ENCODE measurements at regions not wholly inside any gene's neighbourhood (a gene's known extent, or its start where the extent isn't known, plus 50 kb on each side); places are given as distances from the start of the nearest gene placed in this dataset.

DNA sequence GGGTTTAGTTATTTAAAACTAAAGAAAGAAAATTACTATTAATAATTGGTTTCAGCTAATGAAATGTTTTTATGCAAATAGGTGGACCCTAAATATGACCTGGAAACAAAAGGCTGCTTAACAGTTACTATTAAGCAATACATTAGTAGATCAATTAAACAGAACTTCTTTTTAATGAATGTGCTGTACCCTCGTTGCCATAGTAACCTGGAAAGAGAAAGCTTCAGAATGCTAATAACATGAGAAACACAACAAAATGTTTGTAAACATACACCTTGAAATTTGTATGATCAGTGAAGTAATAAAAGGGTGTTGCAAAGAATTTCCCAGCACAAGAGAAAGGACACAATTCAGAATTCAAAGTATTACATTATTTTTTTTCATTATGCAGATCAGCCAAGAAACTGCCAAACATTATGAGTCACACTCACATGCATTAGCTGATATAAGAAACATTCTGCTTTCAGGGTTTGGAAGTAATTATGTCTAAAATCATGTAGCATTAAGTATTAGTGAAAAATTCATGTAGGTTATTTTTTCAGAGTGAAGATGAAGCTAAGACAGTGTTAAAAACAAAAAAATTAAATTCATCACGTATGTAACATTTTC, 348.3 kb downstream of the ISL1 start:
- DNase-seq (ENCODE audit: low read depth in 1 of 2, low spot score in 1 of 2) = no peak
- Histone ChIP-seq H3K27me3 (no peaks in the 10 kb centered on the region), H3K36me3 (no peaks in the 10 kb centered on the region), H3K4me1 (ENCODE audit: low read depth) (peaks cover 6% of the 10 kb centered on the region), H3K27ac (no peak overlapping the region), H3K4me3 (no peak overlapping the region), H3K9me3 (ENCODE audit: low read depth) (no peaks in the 10 kb centered on the region)
- TF ChIP-seq, protein P1, sequence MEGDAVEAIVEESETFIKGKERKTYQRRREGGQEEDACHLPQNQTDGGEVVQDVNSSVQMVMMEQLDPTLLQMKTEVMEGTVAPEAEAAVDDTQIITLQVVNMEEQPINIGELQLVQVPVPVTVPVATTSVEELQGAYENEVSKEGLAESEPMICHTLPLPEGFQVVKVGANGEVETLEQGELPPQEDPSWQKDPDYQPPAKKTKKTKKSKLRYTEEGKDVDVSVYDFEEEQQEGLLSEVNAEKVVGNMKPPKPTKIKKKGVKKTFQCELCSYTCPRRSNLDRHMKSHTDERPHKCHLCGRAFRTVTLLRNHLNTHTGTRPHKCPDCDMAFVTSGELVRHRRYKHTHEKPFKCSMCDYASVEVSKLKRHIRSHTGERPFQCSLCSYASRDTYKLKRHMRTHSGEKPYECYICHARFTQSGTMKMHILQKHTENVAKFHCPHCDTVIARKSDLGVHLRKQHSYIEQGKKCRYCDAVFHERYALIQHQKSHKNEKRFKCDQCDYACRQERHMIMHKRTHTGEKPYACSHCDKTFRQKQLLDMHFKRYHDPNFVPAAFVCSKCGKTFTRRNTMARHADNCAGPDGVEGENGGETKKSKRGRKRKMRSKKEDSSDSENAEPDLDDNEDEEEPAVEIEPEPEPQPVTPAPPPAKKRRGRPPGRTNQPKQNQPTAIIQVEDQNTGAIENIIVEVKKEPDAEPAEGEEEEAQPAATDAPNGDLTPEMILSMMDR (IDR thresholded peaks at IDR 0.05; ENCODE audit: low read depth, low read length) = no peak

DNA sequence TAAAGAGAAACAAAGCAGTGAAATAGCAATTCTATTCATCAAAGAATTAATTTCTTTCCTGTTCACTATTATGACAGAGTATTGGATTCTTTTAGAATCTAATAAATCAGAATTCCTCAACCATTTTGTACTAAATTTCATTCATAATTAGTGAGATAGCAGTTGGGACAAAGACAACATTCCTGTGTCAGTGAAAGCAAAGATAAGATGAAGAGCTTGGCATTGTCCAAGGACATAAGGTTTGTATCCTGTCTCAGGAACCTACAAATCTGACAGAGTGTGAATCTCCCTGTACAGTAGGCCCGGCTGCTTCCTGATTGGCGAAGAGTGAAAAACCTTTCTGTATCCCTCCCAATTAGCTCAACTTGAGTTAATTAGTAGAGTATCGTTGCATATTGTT, 349.1 kb downstream of the ISL1 start:
- no peaks in the 10 kb centered on the region for H3K27me3 ChIP-seq
- no peak overlapping the region for H3K4me3 ChIP-seq
- H3K27ac ChIP-seq = no peak overlapping the region
- no peak for DNase-seq (ENCODE audit: low read depth in 1 of 2, low spot score in 1 of 2)
- no peaks in the 10 kb centered on the region for H3K36me3 ChIP-seq
- H3K9me3 ChIP-seq (ENCODE audit: low read depth) = no peaks in the 10 kb centered on the region
- peaks cover 6% of the 10 kb centered on the region for H3K4me1 ChIP-seq (ENCODE audit: low read depth)
- TF ChIP-seq, protein P1 (IDR thresholded peaks at IDR 0.05; ENCODE audit: low read depth, low read length) = no peak

DNA sequence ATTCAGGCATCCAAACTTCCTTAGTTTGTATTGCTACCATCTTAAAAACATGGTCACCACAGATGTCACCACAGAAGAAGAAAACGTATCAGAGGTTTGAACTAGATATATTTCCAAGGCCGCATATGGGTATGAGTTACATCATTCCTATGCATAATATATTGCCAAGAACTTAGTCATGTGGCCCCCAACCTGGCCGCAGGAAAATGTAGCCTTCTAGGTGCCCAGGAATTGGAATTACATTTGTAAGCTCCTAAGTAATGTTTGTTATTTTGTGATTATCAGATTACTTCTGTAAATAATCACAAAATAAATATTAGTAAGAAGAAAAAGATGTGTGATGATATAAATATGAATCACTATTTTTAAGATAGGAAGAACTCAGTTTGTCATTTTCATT, 351.4 kb downstream of the ISL1 start:
- Histone ChIP-seq H3K36me3 (no peaks in the 10 kb centered on the region), H3K9me3 (ENCODE audit: low read depth) (no peaks in the 10 kb centered on the region), H3K27me3 (no peaks in the 10 kb centered on the region), H3K4me3 (no peak overlapping the region), H3K27ac (no peak overlapping the region), H3K4me1 (ENCODE audit: low read depth) (peaks cover 6% of the 10 kb centered on the region)
- DNase-seq (ENCODE audit: low read depth in 1 of 2, low spot score in 1 of 2) = no peak
- TF ChIP-seq, protein P1 (IDR thresholded peaks at IDR 0.05; ENCODE audit: low read depth, low read length) = no peak

DNA sequence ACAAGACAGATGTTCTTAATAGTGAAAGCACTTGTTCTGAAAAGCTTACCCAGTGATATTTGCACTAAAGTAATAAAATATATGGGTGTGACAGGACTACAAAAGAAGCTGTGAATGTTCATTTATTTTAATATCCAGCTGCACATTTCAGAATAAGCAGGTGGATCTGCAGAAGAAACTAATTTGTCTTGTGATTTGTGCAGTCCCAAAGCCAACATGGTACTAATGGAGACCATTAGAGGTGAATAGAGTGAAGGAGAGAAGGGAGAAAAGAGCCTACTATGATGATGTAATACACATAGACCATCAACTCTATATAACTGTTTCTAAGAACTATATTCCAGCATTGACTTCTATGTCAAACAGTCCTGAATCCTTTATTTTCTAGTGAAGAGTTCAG, 362.8 kb downstream of the ISL1 start:
- TF ChIP-seq, protein P1 (IDR thresholded peaks at IDR 0.05; ENCODE audit: low read depth, low read length) = no peak
- no peak for DNase-seq (ENCODE audit: low read depth in 1 of 2, low spot score in 1 of 2)
- Histone ChIP-seq H3K27me3 (no peaks in the 10 kb centered on the region), H3K4me1 (ENCODE audit: low read depth) (no peaks in the 10 kb centered on the region), H3K9me3 (ENCODE audit: low read depth) (no peaks in the 10 kb centered on the region), H3K36me3 (no peaks in the 10 kb centered on the region), H3K4me3 (no peak overlapping the region), H3K27ac (no peak overlapping the region)

DNA sequence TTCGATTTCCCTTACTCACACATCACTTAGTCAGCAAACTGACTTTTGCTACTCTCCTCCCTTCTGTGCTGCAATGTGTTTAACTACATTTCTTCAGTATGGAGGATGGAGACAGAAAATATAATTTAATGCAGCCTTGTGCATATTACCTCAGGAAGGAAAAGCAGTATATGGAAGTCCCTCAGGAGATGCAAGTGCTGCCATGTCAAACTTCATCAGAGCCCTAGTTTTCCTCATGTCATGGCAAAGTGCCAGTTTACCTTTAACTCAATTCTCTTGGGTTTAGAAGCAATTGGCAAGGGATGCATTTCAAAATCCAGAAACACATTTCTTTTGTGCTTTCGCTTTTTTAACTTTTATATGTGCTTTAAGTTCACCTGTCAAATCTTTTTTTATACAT, 365.4 kb downstream of the ISL1 start:
- Histone ChIP-seq H3K27me3 (no peaks in the 10 kb centered on the region), H3K27ac (no peak overlapping the region), H3K4me1 (ENCODE audit: low read depth) (no peaks in the 10 kb centered on the region), H3K36me3 (no peaks in the 10 kb centered on the region), H3K4me3 (no peak overlapping the region), H3K9me3 (ENCODE audit: low read depth) (no peaks in the 10 kb centered on the region)
- TF ChIP-seq, protein P1 (IDR thresholded peaks at IDR 0.05; ENCODE audit: low read depth, low read length) = no peak
- DNase-seq (ENCODE audit: low read depth in 1 of 2, low spot score in 1 of 2) = no peak

Measured in cardiac muscle cell (in vitro differentiated cells and primary cell).